NCI-H2171 (cell line): ENCODE measurements at regions not wholly inside any gene's neighbourhood (a gene's known extent, or its start where the extent isn't known, plus 50 kb on each side); places are given as distances from the start of the nearest gene placed in this dataset.

ENCODE experiments used
- DNase-seq: peaks from one replicate; lab custom pipeline; 2025; lab: John Stamatoyannopoulos, UW

GRCh38 chr12:93177208-93178153 is 200.2 kb upstream of the NUDT4 start:
- DNase-seq, result no peak

- DNase-seq, result no peak
Observed at GRCh38 chr12:93178154-93178878, 199.4 kb upstream of the NUDT4 start.

- DNase-seq, result no peak
Observed at GRCh38 chr12:93179792-93180191, 197.9 kb upstream of the NUDT4 start.

- DNase-seq, result no peak
Observed at GRCh38 chr12:93180566-93180965, 197.2 kb upstream of the NUDT4 start.

GRCh38 chr12:93181409-93181965 is 196.2 kb upstream of the NUDT4 start:
- no peak for DNase-seq

- no peak for DNase-seq
Observed at GRCh38 chr12:93183940-93184671, 193.6 kb upstream of the NUDT4 start.

GRCh38 chr12:93184672-93185368 is 192.9 kb upstream of the NUDT4 start:
- no peak for DNase-seq

GRCh38 chr12:93185369-93185741 is 192.4 kb upstream of the NUDT4 start:
- DNase-seq, result no peak

- no peak for DNase-seq
Observed at GRCh38 chr12:93186131-93186530, 191.6 kb upstream of the NUDT4 start.

- no peak for DNase-seq
Observed at GRCh38 chr12:93186621-93187020, 191.1 kb upstream of the NUDT4 start.

- DNase-seq, result no peak
Observed at GRCh38 chr12:93191423-93191822, 186.3 kb upstream of the NUDT4 start.

GRCh38 chr12:93191956-93192355 is 185.8 kb upstream of the NUDT4 start:
- no peak for DNase-seq

- DNase-seq, result no peak
Observed at GRCh38 chr12:93192878-93193277, 184.8 kb upstream of the NUDT4 start.

GRCh38 chr12:93195511-93195910 is 182.2 kb upstream of the NUDT4 start:
- no peak for DNase-seq

- DNase-seq, result no peak
Observed at GRCh38 chr12:93197067-93197593, 180.6 kb upstream of the NUDT4 start.

GRCh38 chr12:93198086-93198485 is 179.6 kb upstream of the NUDT4 start:
- DNase-seq, result no peak

GRCh38 chr12:93199831-93200236 is 177.9 kb upstream of the NUDT4 start:
- no peak for DNase-seq

GRCh38 chr12:93200291-93200917 is 177.3 kb upstream of the NUDT4 start:
- DNase-seq, result no peak

GRCh38 chr12:93201990-93202389 is 175.7 kb upstream of the NUDT4 start:
- DNase-seq, result no peak

- no peak for DNase-seq
Observed at GRCh38 chr12:93202688-93203087, 175.0 kb upstream of the NUDT4 start.

GRCh38 chr12:93203361-93203760 is 174.4 kb upstream of the NUDT4 start:
- DNase-seq, result no peak
